HCT116 (cell line): ENCODE measurements at regions not wholly inside any gene's neighbourhood (a gene's known extent, or its start where the extent isn't known, plus 50 kb on each side); places are given as distances from the start of the nearest gene placed in this dataset.
"Not testable (repeated sequence)": the region's sequence is repeated elsewhere in the genome, so short reads cannot be mapped to it uniquely, and the experiment has no call there.

Experiments
- ATAC-seq: fragments of 200-7000 bp; cut with Tn5 transposase; 2 replicates; pipeline ENCODE4 v1.9.1; 2020; ENCODE audit warnings: mild to moderate bottlenecking, moderate library complexity
- BruUV-seq: library from RNA; stranded (reverse); fragments of 400-500 nt; replicated peaks from 2 replicates; lab custom pipeline; 2021; lab: Mats Ljungman, UMichigan
- CTCF ChIA-PET: fragments of 300-600 bp; sonication (Branson Sonifier 250); formaldehyde crosslinking; loops from one replicate; lab custom pipeline; 2021; ENCODE audit warnings: antibody characterized with exemption; lab: Charles Lee
- POLR2A ChIA-PET: fragments of 300-600, 350-600 bp; sonication (Branson Sonifier 250); formaldehyde crosslinking; loops from one replicate; lab custom pipeline; 2021; ENCODE audit warnings: antibody characterized with exemption; lab: Charles Lee
- RAD21 ChIA-PET, 2 experiments: fragments of 300-600 bp; sonication (Branson Sonifier 250); formaldehyde crosslinking; loops; one replicate each; lab custom pipeline; 2023; ENCODE audit warnings: low total read pairs in 2 of 2; ENCODE audit not compliant: uncharacterized antibody in 2 of 2, unreplicated experiment in 2 of 2, low non-redundant PET in 1 of 2; lab: Charles Lee
- DNase-seq: peaks from one replicate; pipeline ENCODE4 v3.0.0-alpha.2; 2010; ENCODE audit warnings: low read depth, low spot score
- H2AFZ ChIP-seq: fragments of 200-600 bp; shearing (Covaris generic), sonication (generic); 2 replicates; pipeline ENCODE4 v1.6.1; 2017; ENCODE audit warnings: low read depth, mixed run types, mixed read lengths, antibody characterized with exemption, low read length; ENCODE audit not compliant: poor library complexity, severe bottlenecking
- H3K27ac ChIP-seq: 2 replicates; pipeline ENCODE4 v1.5.1; 2012; ENCODE audit warnings: low read depth, low read length
- H3K27me3 ChIP-seq: fragments of 200-600 bp; sonication (generic); 2 replicates; pipeline ENCODE4 v1.6.1; 2016; ENCODE audit warnings: mixed run types, low read length, mixed read lengths; ENCODE audit not compliant: insufficient read depth
- H3K36me3 ChIP-seq, 2 experiments: fragments of 200-500 bp in 1 of 2; fragments of 200-600 bp in 1 of 2; sonication (Bioruptor generic) in 1 of 2; sonication (generic) in 1 of 2; 2 replicates each; pipeline versions ENCODE4 v1.5.1 to v1.6.1; 2014 to 2016; ENCODE audit warnings: low read length in 2 of 2, inconsistent platforms in 1 of 2, mixed read lengths in 1 of 2, mixed run types in 1 of 2; ENCODE audit not compliant: insufficient read depth in 2 of 2, control insufficient read depth in 1 of 2
- H3K4me1 ChIP-seq, 2 experiments: fragments of 200-600 bp in 1 of 2; sonication (generic) in 1 of 2; 2 replicates each; pipeline versions ENCODE4 v1.5.1 to v1.6.1; 2012 to 2017; ENCODE audit warnings: low read length in 2 of 2, inconsistent platforms in 1 of 2, mild to moderate bottlenecking in 1 of 2, mixed read lengths in 1 of 2, mixed run types in 1 of 2, moderate library complexity in 1 of 2; ENCODE audit not compliant: insufficient read depth in 2 of 2, control insufficient read depth in 1 of 2
- H3K4me2 ChIP-seq: fragments of 200-600 bp; sonication (generic); 2 replicates; pipeline ENCODE4 v1.6.1; 2017; ENCODE audit warnings: mixed run types, low read length, mixed read lengths
- H3K4me3 ChIP-seq, 2 experiments: fragments of 200-600 bp in 1 of 2; sonication (generic) in 1 of 2; replicated peaks in 1 of 2; 2 replicates each; pipeline ENCODE4 v1.5.1; 2011 to 2016; ENCODE audit warnings: low read length in 2 of 2, control low read depth in 1 of 2, low read depth in 1 of 2, mild to moderate bottlenecking in 1 of 2, mixed read lengths in 1 of 2, mixed run types in 1 of 2
- H3K79me2 ChIP-seq: fragments of 200-600 bp; sonication (generic); 2 replicates; pipeline ENCODE4 v1.6.1; 2017; ENCODE audit warnings: mild to moderate bottlenecking, mixed run types, low read length, moderate library complexity, mixed read lengths; ENCODE audit not compliant: insufficient read depth
- H3K9ac ChIP-seq: fragments of 200-600 bp; sonication (generic); 2 replicates; pipeline ENCODE4 v1.6.1; 2016; ENCODE audit warnings: low read length, mixed read lengths
- H3K9me2 ChIP-seq: fragments of 200-600 bp; sonication (generic), shearing (Covaris generic); 2 replicates; pipeline ENCODE4 v1.6.1; 2017; ENCODE audit warnings: mixed run types, mild to moderate bottlenecking, moderate library complexity; ENCODE audit not compliant: insufficient read depth
- H3K9me3 ChIP-seq, 2 experiments: fragments of 200-500 bp in 1 of 2; fragments of 200-600 bp in 1 of 2; sonication (Bioruptor generic) in 1 of 2; sonication (generic) in 1 of 2; 2 replicates each; pipeline ENCODE4 v1.6.1; 2014 to 2017; ENCODE audit warnings: low read length in 2 of 2, mixed read lengths in 2 of 2, inconsistent platforms in 1 of 2, low read depth in 1 of 2, mild to moderate bottlenecking in 1 of 2, mixed run types in 1 of 2, moderate library complexity in 1 of 2; ENCODE audit not compliant: control insufficient read depth in 1 of 2, insufficient read depth in 1 of 2
- H4K20me1 ChIP-seq: fragments of 200-600 bp; sonication (generic), shearing (Covaris generic); 2 replicates; pipeline ENCODE4 v1.6.1; 2017; ENCODE audit warnings: mixed run types, mild to moderate bottlenecking, moderate library complexity; ENCODE audit not compliant: insufficient read depth
- CEBPB ChIP-seq: IDR thresholded peaks from 2 replicates; pipeline ENCODE4 v1.6.1; 2012; ENCODE audit warnings: low read depth
- EGR1 ChIP-seq: IDR thresholded peaks from 2 replicates; pipeline ENCODE4 v1.6.1; 2012; ENCODE audit warnings: low read depth
- ELF1 ChIP-seq: IDR thresholded peaks from 2 replicates; pipeline ENCODE4 v1.6.1; 2012; ENCODE audit warnings: low read depth, borderline replicate concordance
- EZH2 ChIP-seq: fragments of 200-600 bp; sonication (generic); IDR thresholded peaks from 2 replicates; pipeline ENCODE4 v1.6.1; 2017; ENCODE audit warnings: antibody characterized with exemption, mixed run types
- SIN3A ChIP-seq: IDR thresholded peaks from 2 replicates; pipeline ENCODE4 v1.6.1; 2012; ENCODE audit warnings: low read depth
- YY1 ChIP-seq: IDR thresholded peaks from 2 replicates; pipeline ENCODE4 v1.6.1; 2011; ENCODE audit warnings: low read length, low read depth, moderate library complexity, mild to moderate bottlenecking; ENCODE audit not compliant: insufficient replicate concordance; ENCODE audit errors: extremely low read depth
- ZBTB33 ChIP-seq: IDR thresholded peaks from 2 replicates; pipeline ENCODE4 v1.6.1; 2011; ENCODE audit warnings: mild to moderate bottlenecking, low read length, moderate library complexity; ENCODE audit not compliant: insufficient replicate concordance; ENCODE audit errors: extremely low read depth
- ZNF274 ChIP-seq: fragments of 200-500 bp; sonication (Bioruptor generic); IDR thresholded peaks from 2 replicates; pipeline ENCODE4 v1.6.1; 2014; ENCODE audit warnings: mild to moderate bottlenecking, low read depth, low read length, inconsistent platforms
- intact Hi-C: fragments of 100-400 bp; cut with micrococcal nuclease; formaldehyde crosslinking; loops from 2 replicates; pipeline ENCODE4 v1.10.0; 2022

GRCh38 chr9:97248252-97248651 is 59.2 kb upstream of the CCDC180 start:
- ATAC-seq, POLR2A ChIA-PET, H3K36me3 ChIP-seq, H3K9ac ChIP-seq, H3K4me2 ChIP-seq, H3K4me3 ChIP-seq, RAD21 ChIA-PET, H4K20me1 ChIP-seq, H3K9me3 ChIP-seq, H3K9me2 ChIP-seq, H2AFZ ChIP-seq, H3K27ac ChIP-seq, H3K4me1 ChIP-seq, DNase-seq, H3K27me3 ChIP-seq, BruUV-seq, CTCF ChIA-PET, intact Hi-C loops: not testable (repeated sequence)
- peaks cover 14% of the 10 kb centered on the region for H3K79me2 ChIP-seq

DNA sequence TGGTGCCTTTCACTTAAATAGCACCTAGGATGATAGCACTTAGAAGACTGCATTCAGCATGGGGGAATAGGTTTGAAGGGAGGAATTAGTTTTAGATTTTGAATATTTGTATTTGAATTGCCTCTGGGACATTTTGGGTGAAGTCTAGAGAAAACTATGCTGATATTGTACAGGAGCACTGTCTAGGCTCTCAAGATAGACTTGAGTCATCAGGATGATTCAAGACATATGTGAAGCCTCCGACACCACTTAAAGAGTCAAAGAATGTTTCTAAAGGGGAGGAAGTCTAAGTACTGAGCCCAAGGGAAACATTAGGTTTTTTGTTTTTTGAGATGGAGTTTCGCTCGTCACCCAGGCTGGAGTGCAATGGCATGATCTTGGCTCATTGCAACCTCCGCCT is 63.9 kb upstream of the CCDC180 start:
- no peak overlapping the region for H3K9ac ChIP-seq
- DNase-seq (no peak), ATAC-seq (no peak)
- no peak overlapping the region for H2AFZ ChIP-seq
- H3K4me1 ChIP-seq = peaks cover 4 to 10% of the 10 kb centered on the region in 2 experiments; a peak in 3 of 4 replicates
- no peaks in the 10 kb centered on the region for H3K9me3 ChIP-seq
- ChIA-PET RAD21 (no interaction called here), POLR2A (no interaction called here)
- H3K79me2 ChIP-seq = peaks cover 54% of the 10 kb centered on the region
- H3K36me3 ChIP-seq = no peaks in the 10 kb centered on the region
- H3K4me3 ChIP-seq = no peak overlapping the region
- TF ChIP-seq CEBPB = no peak
- no peak for TF ChIP-seq ZBTB33
- no peak for TF ChIP-seq EGR1
- no peak for TF ChIP-seq YY1
- TF ChIP-seq ELF1 = no peak
- no peak for TF ChIP-seq SIN3A
- TF ChIP-seq EZH2 = no peak
- TF ChIP-seq ZNF274 = no peak
- TF ChIP-seq, all 23 proteins: peak for 0
- CTCF ChIA-PET = no interaction called here
- Histone ChIP-seq H3K27ac (no peak overlapping the region), H4K20me1 (no peaks in the 10 kb centered on the region), H3K27me3 (no peaks in the 10 kb centered on the region), H3K4me2 (no peak overlapping the region), H3K9me2 (no peaks in the 10 kb centered on the region)
- BruUV-seq = no TSS peak
- intact Hi-C loops = no loop called here

DNA sequence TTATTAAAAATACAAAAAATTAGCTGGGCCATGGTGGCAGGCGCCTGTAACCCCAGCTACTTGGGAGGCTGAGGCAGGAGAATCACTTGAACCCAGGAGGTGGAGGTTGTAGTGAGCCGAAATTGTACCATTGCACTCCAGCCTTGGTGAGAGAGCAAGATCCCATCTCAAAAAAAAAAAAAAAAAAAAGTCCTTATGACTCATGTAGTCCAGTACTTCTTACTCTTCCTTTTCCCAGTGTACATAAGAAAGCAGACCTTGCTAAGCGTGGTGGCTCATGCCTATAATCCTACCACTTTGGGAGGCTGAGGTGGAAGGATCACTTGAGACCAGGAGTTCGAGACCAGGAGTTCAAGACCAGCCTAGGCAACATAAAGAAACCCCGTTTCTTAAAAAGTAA is 66.0 kb upstream of the CCDC180 start:
- H3K27me3 ChIP-seq, H3K4me3 ChIP-seq, ATAC-seq, CTCF ChIA-PET, DNase-seq, BruUV-seq, H3K36me3 ChIP-seq, H3K4me2 ChIP-seq, RAD21 ChIA-PET, intact Hi-C loops, H3K9me2 ChIP-seq, H4K20me1 ChIP-seq, H2AFZ ChIP-seq, POLR2A ChIA-PET, H3K9ac ChIP-seq, H3K9me3 ChIP-seq, H3K27ac ChIP-seq: not testable (repeated sequence)
- H3K79me2 ChIP-seq = peaks cover 54% of the 10 kb centered on the region
- H3K4me1 ChIP-seq = peaks cover 8 to 18% of the 10 kb centered on the region in 2 experiments; a peak in 3 of 4 replicates
